Right ventricle myocardium superior (tissue), 1 donor: ENCODE measurements at regions not wholly inside any gene's neighbourhood (a gene's known extent, or its start where the extent isn't known, plus 50 kb on each side); places are given as distances from the start of the nearest gene placed in this dataset.

Source experiments
- ATAC-seq: fragments of 200-7000 bp; cut with Tn5 transposase; one replicate; pipeline ENCODE4 v1.9.1; 2020; ENCODE audit warnings: mild to moderate bottlenecking; ENCODE audit not compliant: poor library complexity
- DNase-seq: peaks from one replicate; pipeline ENCODE4 v3.0.0-alpha.2; 2020
- intact Hi-C: fragments of 100-400 bp; cut with DNase I; formaldehyde crosslinking; loops from one replicate; pipeline ENCODE4 v1.11.2; 2022
- donor health status: DM: no; HTN: yes; CAD: no; lungs with severe emphysema.

DNA sequence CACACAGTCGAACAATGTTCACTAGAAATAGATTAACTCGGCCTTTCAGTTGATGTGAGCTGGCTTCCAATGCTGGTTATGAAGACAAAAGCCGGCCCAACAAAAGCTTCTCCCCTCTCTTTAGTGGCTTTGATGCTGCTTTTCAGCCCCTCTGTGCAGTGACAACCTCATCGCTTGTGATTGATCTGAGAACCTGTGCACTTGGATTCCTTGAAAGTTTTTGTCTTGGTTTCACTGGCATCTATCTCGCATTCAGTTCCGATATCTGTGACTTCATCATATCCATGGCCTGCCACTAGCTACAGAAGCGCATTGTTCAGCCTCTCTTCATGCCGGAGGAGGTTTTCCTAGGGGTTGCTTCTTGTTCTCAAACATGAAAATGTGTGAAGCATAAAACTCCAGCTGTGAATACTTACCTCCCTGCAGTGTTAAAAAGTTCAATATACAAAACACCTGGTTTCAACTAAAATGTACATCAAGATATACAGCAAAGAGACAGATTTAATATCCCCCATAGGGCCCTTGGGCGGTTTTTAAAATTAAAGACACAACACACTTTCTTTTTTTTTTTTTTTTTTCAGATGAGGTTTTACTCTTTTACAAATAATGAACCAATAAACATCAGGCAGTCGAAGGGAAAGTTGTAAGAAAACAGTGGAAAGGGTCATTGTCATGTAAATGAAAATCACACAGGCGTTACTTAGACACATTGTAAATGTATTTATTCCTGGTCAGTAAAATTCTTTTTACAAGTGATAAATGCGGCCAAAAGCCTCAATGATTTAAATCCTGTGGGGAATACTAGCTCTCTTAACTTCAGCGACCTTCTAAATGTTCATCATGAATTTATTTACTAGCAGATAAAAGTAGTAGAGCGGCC, 1252.8 kb downstream of the EFNB2 start:
- no peak for DNase-seq
- intact Hi-C loops: no loop called here
- no peak for ATAC-seq

DNA sequence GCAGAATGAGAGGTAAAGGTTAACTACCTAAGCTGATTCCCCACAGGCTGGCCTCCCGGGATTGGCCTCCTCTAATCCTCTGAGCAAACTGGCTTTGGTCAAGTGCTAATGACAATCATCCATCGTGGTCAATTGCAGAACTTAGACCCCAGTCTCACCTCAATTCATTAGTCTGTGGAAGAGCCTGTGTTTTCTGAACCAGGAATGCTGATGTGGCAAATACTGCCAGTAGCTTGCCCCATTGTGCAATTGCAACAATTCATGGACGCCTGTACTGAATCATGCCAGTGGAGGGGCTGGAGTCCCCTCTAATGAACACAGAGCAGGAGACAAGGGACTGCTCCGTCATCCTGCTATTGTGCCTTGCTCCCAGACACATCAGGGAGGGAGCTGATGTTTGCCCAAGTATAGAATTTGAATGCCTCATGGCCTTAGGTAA, 1256.5 kb downstream of the EFNB2 start:
- intact Hi-C loops: no loop called here
- ATAC-seq (no peak), DNase-seq (no peak)

DNA sequence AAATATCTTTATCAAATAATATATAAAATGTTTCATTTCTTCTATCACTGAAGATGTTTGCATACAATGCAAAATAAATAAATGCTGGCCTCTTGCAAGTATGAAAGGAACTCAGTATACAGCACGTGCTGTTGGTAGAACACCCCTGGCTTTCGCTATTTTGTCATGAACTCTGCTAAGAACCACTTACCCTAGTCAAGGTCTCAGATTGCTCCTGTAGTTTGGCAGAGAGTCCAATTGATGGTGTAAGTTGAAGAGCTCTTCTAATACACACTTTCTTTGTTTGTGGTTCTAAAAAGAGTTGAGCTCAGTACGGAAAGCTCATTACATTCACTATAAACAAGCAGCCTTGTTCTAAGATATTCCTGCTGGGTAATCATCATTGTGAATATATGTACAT, 1258.9 kb downstream of the EFNB2 start:
- ATAC-seq: no peak

DNA sequence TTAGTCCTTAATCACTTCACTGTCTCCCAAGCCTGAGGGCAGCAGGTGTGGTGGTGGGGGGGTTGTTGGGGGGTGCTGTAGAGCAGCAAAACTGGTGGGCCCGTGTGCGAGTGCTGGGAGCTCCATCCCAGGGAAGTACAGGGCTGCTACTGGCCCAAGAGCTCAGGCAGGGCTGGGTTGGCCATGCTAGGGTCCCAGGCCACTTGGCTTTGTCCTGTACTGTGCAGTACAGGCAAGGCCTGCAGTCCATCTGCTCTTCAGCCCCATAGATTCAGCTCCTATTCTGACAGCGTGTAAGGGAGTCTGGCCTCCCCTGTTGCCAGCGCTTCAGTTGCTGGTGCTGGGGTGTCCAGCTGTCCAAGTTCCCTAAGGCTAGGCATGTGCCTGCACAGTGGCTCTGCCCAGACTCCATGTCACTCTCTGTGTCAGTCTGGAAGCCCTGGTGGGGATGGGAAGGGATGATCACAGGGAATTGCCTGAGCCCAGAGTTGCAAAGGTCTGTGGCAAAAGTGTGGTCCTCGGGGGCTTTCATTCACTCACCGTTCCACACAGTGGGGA, 1261.7 kb downstream of the EFNB2 start:
- intact Hi-C loops: no loop called here
- ATAC-seq: no peak

More for the DNA sequence above, 1258.9 kb downstream of the EFNB2 start:
- DNase-seq: no peak
- intact Hi-C loops: no loop called here

DNA sequence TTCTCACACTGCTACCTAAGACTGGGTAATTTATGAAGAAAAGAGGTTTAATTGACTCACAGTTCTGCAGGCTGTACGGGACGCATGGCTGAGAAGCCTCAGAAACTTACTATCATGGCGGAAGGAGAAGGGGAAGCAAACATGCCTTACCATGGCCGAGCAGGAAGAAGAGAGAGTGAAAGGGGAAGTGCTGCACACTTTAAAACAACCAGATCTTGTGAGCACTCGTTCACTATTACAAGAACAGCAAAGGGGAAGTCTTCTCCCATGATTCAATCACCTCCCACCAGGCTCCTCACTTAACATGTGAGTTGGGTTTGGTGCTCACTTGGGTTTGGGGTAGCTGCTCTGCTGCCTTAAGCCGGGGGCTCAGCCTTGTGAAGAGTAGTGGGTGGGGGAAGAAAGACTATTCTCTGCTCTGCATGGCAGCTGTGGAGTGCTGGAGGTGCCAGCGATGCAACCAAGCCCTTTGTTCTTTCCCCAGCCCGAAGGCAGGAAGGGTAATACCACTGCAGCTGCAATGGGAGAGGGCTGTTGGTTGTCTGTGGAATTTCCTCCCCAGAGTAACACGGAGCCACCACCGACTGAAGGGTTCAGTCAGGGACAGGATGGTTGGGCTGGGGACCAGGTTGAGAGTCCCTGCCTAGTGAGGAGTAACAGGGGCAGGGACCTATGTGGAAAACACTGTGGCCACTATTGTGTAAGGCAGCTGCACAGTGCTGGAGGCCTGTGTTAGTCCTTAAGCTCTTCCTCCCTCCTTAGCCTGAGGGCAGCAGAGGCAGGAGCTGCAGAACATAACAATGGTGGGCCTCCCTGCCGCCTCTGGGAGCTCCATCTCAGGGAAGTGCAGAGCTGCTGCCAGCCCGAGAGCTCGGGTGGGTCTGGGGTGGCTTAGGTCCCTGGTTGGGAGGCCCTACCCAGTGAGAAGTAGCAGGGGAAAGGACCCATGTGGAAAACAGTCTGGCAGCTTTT, 1262.5 kb downstream of the EFNB2 start:
- intact Hi-C loops: no loop called here
- peak; percentile 12 for ATAC-seq
- no peak for DNase-seq

More for the DNA sequence above, 1261.7 kb downstream of the EFNB2 start:
- DNase-seq: no peak

DNA sequence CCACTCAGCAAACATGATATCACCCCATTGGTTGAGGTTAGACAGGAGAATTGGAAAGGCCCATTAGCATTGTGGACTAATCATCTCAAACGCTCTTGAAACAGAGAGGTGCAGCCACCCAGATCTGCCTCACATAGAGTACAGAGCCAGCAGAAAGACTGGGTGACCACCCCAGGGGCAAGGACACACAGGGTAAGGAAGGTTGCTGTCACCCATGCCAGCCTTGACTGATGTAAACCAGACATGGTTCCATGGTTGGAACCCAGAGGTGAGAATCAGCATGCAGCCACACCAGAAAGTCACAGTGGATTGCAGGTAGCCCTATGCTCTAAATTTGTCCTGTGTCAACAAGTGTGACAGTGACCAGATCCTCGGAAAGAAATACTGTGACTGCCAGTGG, 1268.8 kb downstream of the EFNB2 start:
- no peak for ATAC-seq
- DNase-seq: no peak
- intact Hi-C loops: no loop called here

DNA sequence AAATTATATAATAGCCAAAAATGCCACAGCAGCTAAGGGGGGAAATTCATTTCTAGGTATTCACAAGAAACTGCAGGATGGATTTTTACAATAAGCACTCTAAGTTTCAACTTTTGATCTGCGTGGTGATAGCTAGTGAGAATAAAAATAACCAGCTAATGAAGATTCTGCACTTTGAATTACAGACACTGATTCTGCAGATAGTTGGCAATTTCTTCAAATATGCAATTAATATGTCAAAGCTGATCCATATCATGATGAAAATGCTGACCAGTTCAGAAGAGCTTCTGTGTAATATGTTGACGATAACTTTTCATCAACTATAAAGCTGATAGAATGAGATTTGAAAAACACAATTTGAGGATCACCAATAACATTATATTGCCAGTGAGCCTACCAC, 1272.9 kb downstream of the EFNB2 start:
- DNase-seq: no peak
- intact Hi-C loops: no loop called here
- no peak for ATAC-seq

DNA sequence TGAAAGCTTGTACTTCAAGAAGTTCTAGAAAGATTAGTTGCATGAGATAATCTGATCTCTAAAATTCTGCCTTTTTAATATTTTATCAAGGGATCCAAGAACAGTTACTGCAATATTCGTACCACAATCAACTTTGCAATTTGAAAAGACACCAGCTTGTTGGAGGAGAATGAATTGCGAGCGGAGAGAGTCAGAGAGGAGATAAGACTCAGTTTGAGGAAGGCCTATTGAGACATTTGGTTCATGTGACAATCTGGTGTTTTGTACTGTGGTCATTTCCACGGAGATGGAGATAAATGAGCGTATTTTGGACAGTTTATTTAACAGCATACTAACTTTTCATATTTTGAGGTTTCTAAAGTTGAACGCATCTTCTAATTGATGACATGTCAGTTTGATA, 1276.0 kb downstream of the EFNB2 start:
- intact Hi-C loops: no loop called here
- ATAC-seq (no peak), DNase-seq (no peak)

DNA sequence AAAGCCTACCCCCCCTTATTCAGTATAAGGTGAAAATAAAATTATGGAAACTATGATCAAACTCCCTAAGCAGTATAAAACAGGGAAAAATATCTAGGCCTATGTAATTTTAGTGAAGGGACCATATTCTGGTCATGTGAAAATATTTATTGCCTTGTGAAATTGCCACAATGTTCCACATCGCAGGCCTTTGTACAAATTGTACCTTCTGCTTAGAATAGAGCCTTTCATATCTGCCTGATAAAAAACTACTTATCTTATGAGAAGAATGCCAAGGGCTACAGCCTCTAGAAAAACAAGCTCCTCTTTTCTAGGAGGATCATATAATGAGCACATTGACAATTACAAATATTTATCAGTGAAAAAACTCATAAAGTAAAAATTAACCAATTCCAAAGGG, 1280.0 kb downstream of the EFNB2 start:
- DNase-seq: no peak
- no peak for ATAC-seq
- intact Hi-C loops: no loop called here

DNA sequence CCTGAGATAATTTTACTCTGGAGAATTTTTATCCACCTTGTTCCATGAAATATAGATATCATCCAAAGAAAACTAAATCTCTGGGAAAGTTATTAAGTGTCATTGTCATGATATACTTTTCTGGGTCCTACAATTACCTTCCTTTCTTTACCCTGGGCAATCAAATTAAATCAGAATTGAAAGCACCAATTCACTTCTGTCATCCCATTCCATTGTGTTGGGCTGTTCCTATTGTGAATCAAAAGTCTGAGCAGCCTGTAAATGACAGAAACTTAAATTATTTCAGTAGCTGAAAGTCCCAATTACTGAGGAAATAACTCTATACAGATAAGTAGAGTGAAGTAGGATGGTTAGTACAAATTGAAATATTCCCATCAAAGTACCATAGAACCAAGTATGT, 1284.2 kb downstream of the EFNB2 start:
- no peak for ATAC-seq
- no peak for DNase-seq
- intact Hi-C loops: no loop called here

DNA sequence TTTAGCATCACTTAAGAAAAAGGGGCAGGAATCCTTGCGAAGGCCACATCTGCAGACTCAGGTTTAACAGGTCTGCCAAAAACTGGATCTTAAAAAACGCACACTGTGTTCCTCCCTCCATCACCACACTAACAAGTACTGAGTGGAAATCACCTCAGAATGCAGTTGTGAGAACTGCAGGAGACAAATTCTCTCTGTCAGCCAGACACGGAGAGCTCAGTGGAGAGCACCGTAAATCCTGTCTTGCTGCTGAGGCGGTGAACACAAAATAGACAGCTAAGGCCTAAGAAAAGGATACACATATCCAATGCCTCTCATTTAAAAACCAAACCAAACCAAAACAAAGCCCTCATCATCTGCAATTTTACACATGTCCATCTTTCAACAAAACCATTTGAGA, 1287.6 kb downstream of the EFNB2 start:
- ATAC-seq (no peak), DNase-seq (no peak)
- intact Hi-C loops: no loop called here

DNA sequence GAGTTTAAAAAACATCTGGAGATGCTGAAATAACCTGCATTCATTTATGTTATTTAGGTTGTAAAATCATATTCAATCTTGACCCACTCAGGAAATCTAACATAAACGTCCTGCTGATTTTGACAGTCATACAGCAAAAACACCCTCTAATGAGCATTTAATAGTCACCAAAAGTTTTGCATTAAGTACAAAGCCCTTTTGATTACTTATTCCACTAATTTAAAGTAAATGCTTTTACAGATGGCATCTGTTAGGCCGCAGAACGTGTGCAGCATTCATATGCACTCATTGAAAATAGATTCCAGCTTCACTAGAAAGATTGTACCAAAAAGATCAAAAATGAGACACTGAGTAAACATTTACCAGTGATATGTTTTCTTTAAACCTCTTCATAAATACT, 1295.1 kb downstream of the EFNB2 start:
- intact Hi-C loops: no loop called here
- ATAC-seq (no peak), DNase-seq (no peak)

DNA sequence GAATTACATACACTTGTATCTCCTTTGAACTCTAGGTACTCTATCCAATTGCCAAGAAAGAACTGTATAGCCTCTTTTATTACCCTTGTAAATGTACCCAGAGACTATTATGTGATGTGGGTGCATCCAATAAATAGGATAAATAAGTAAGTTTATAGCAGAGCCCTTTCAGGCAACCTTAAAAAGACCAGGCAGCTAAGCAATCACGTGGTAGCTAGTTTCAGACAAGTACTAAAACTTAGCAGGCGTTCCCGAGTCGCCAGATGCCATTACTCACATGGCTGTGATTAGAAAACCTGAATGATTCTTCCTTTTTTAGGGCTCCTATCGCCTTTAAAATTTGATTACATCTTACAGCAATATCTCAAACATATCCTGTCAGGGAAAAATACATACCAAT, 1303.0 kb downstream of the EFNB2 start:
- DNase-seq (no peak), ATAC-seq (no peak)
- intact Hi-C loops: no loop called here

DNA sequence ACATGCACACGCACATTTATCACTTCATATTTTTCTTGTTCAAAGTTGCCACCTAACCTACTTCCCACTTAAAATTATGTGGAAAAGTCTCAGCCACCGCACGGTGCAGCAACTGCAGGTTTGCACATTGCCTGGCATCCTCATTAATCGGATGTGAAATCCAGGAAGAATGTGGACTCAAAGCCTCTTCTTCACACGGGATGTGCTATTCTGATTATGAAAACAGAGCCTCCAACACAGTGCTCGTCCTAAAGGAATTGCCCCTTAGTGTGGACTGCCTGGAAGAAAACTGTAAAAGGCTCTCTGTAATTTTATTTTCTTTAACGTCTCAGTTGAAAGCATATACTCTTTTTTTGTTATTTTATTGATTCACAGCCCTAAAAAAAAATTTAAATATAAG, 1303.5 kb downstream of the EFNB2 start:
- intact Hi-C loops: no loop called here
- DNase-seq (no peak), ATAC-seq (no peak)

DNA sequence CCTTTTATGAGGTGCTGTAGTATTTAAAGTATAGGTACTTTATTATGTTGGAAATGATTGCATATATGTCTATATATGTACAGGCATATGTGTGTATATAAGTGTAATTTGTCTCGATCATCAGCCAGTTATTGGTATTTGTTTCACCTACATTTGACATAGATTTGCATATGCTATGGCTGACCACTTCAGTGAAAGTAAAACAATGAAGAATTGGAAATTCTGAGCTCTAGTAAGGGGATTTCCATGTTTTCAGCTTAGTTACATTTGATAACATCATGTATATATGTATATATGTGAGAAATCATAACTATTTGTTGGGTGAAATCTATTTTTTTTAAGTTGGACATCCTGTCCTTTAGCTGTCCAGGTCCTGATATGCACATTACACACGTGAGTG, 1303.9 kb downstream of the EFNB2 start:
- intact Hi-C loops: no loop called here
- ATAC-seq (no peak), DNase-seq (no peak)

DNA sequence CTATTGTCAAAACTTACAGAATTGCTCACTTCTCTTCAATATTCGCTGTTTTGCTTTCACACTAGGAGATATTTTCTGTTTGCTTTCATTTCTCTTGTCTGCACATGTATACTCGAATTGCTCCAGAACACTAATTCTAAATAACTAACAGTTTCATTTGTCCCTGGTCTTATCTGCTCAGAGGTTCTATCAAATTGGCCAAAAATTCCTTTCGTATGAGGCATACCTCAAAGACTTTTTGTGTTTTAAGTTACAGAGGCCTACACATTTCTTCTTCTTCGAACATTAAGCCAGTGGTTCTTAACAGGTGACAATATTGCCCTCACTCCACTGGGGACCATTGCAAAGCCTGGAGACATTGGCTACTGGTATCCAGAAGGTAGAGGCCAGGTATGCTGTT, 1314.6 kb downstream of the EFNB2 start:
- intact Hi-C loops: no loop called here
- DNase-seq (no peak), ATAC-seq (no peak)

DNA sequence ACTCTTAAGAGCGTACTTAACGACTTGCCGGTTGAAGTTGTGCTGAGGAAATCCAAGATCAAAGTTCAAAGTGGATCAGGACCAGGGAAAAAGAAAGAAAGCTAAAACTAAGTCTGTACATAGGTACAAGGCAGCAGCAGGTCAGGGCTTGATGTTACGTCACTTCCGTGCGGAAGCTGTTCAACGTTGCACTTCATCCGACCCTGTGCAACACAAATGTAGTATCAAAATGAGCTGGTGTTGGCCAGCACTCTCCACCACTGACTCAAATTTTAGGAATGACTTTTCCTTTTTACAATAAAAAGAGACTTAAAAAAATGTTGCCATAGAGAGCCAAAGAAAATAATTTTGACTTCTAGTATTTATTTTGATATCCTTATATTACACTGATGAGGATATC, 1315.4 kb downstream of the EFNB2 start:
- intact Hi-C loops: no loop called here
- ATAC-seq: no peak

DNA sequence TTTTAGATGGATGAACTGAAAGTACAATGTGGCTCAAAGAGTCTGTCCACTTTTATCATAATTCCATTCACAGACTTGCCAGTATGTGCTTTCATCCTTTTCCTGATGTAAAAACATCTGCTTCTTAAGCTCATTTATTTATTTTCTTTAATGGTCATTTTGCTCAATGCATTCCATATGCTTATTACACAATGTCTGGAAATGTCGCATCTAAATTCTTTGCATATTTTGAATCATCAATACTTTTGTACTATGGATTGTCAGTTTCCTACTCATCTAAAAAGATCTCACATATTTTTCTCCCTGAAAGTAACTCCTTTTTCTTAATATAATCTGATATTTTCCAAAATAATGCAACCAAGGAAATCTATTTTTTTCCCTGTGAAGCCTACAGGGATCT, 1315.8 kb downstream of the EFNB2 start:
- ATAC-seq (no peak), DNase-seq (no peak)
- intact Hi-C loops: no loop called here

More for the DNA sequence above, 1315.4 kb downstream of the EFNB2 start:
- DNase-seq: no peak

DNA sequence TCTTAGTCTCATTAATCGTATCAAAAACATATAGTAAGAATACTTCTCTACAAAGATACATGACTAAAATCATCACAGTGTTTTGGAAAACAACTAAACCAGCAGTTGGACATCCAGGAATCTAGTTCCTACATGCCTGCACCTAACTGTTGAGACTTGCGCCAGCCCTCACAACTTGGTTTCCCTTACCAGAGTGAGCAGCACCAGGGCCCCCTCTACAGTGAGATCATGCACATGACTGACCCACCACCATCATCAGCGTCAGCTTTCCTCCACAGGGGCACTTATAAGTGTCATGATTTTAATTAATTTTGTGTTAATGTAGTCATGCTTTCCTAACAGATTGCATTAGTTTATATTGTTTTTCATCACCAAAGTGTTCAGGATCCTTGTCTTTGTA, 1322.0 kb downstream of the EFNB2 start:
- no peak for DNase-seq
- ATAC-seq: no peak
- intact Hi-C loops: no loop called here
